Heart right ventricle (tissue), 16 donors: ENCODE measurements at regions not wholly inside any gene's neighbourhood (a gene's known extent, or its start where the extent isn't known, plus 50 kb on each side); places are given as distances from the start of the nearest gene placed in this dataset.

Source experiments
- ATAC-seq, 8 donors: fragments of 200-7000 bp; cut with Tn5 transposase; one replicate each; pipeline ENCODE4 v1.9.1; 2020; ENCODE audit warnings: mild to moderate bottlenecking in 8 of 8, moderate library complexity in 8 of 8, moderate number of reproducible peaks in 1 of 8
- DNase-seq, 2 donors: peaks; one replicate each; pipeline ENCODE4 v3.0.0-alpha.2; 2020
- H3K27ac ChIP-seq, 10 donors: fragments of 200-600 bp; sonication (generic) in 2 of 10; one replicate each; pipeline versions ENCODE4 v1.5.0 to v1.8.0; 2020 to 2022; ENCODE audit warnings: mild to moderate bottlenecking in 3 of 10
- H3K27me3 ChIP-seq, 7 donors: fragments of 200-600 bp; one replicate each; pipeline ENCODE4 v1.8.0; 2021 to 2022; ENCODE audit warnings: mild to moderate bottlenecking in 2 of 7
- H3K36me3 ChIP-seq, 9 donors: fragments of 200-600 bp; sonication (generic) in 1 of 9; one replicate each; pipeline versions ENCODE4 v1.5.0 to v1.8.0; 2020 to 2022; ENCODE audit warnings: mild to moderate bottlenecking in 2 of 9
- H3K4me1 ChIP-seq, 9 donors: fragments of 200-600 bp; sonication (generic) in 1 of 9; one replicate each; pipeline versions ENCODE4 v1.5.0 to v1.8.0; 2020 to 2022; ENCODE audit warnings: mild to moderate bottlenecking in 4 of 9
- H3K4me3 ChIP-seq, 10 donors: fragments of 200-600 bp; sonication (generic) in 2 of 10; one replicate each; pipeline versions ENCODE4 v1.5.0 to v1.8.0; 2020 to 2022; ENCODE audit warnings: mild to moderate bottlenecking in 7 of 10, moderate library complexity in 2 of 10
- H3K9me3 ChIP-seq, 11 donors: fragments of 200-600 bp in 10 of 11; sonication (generic) in 2 of 11; one replicate each; pipeline versions ENCODE4 v1.5.0 to v1.8.0; 2013 to 2022; ENCODE audit warnings: mild to moderate bottlenecking in 2 of 11, control low read depth in 1 of 11, moderate library complexity in 1 of 11
- WGBS, 2 donors: extraction: QIAGEN DNeasy Blood & Tissue Kit; methylation state at CpG; one replicate each; pipeline ENCODE4 v1.1.7; 2013; ENCODE audit warnings: inconsistent platforms in 1 of 2; 5-methylcytosine and 5-hydroxymethylcytosine counted together
- intact Hi-C, 10 donors: fragments of 100-400 bp; cut with DNase I; formaldehyde crosslinking; loops; one replicate each; pipeline versions ENCODE4 v1.11.1 to v1.14.2; 2022
- TF ChIP-seq, protein P1 (sequence below), 9 donors: fragments of 200-600 bp; sonication (generic) in 2 of 9; IDR thresholded peaks; one replicate each; pipeline versions ENCODE4 v1.5.0 to v1.8.0; 2021 to 2022; ENCODE audit warnings: antibody characterized with exemption in 9 of 9, mild to moderate bottlenecking in 5 of 9, moderate library complexity in 1 of 9
- donor health status: Arrhythmogenic right ventricular cardiomyopathy.
- donor health status: ischemic (EF 13 %, LVEDD 7.1; RV severe dilation, severe dysfunction).
- donor health status: healthy with polysubstance abuse.
- donor health status: DM: no; HTN: yes; CAD: no.
- donor health status: DM: no; HTN: no; CAD: no.
- donor health status: ischemic (EF 25% LVEDD 6.9; RV normal size, moderate dysfunction).
- donor health status: ischemic (EF 25% LVEDD 5.7; RV mildly dilated, moderate dysfunction).
- donor health status: healthy.
- donor health status: DM: yes; HTN: yes; CAD: no.
- donor health status: Ischemic cardiomyopathy.
- donor health status: ischemic (EF 35%, LVEDD 5.7; RV mildly dilated, moderate dysfunction).
- donor health status: nonischemic (EF 11% LVEDD 7.7; RV severe dilation, severe dysfunction).
- donor health status: DM: yes; HTN: yes; CAD: no.
- donor health status: PGD.
- donor health status: ischemic (EF 29% LVEDD 5.4; RV normal size, mild dysfunction).
- donor health status: nonischemic (EF 23%, LVEDD 6.1; RV moderate dilation, normal function).

GRCh38 chr10:106173838-106174237 lies 990.7 kb downstream of the SORCS1 start:
- Histone ChIP-seq H3K4me3 (no peak overlapping the region), H3K9me3 (no peaks in the 10 kb centered on the region), H3K4me1 (no peaks in the 10 kb centered on the region), H3K36me3 (no peaks in the 10 kb centered on the region), H3K27ac (no peak overlapping the region), H3K27me3 (no peaks in the 10 kb centered on the region)
- TF ChIP-seq, protein P1, sequence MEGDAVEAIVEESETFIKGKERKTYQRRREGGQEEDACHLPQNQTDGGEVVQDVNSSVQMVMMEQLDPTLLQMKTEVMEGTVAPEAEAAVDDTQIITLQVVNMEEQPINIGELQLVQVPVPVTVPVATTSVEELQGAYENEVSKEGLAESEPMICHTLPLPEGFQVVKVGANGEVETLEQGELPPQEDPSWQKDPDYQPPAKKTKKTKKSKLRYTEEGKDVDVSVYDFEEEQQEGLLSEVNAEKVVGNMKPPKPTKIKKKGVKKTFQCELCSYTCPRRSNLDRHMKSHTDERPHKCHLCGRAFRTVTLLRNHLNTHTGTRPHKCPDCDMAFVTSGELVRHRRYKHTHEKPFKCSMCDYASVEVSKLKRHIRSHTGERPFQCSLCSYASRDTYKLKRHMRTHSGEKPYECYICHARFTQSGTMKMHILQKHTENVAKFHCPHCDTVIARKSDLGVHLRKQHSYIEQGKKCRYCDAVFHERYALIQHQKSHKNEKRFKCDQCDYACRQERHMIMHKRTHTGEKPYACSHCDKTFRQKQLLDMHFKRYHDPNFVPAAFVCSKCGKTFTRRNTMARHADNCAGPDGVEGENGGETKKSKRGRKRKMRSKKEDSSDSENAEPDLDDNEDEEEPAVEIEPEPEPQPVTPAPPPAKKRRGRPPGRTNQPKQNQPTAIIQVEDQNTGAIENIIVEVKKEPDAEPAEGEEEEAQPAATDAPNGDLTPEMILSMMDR (IDR thresholded peaks at IDR 0.05), result no peak
- intact Hi-C loops, result loop anchor here in 6 of 10 donors (2.0 to 10.0 kb wide), 4 partner anchors 219 to 369 kb away; no protein-coding TSS in a partner anchor
- 86 to 93% methylated on average over 3 of the region's 3 CpGs for WGBS, 2 donors
- ATAC-seq (no peak), DNase-seq (no peak)

GRCh38 chr10:106169241-106169640 lies 995.3 kb downstream of the SORCS1 start:
- no peak for ATAC-seq
- 71 to 75% methylated on average over 7 of the region's 7 CpGs for WGBS, 2 donors
- DNase-seq, result no peak
- Histone ChIP-seq H3K36me3 (no peaks in the 10 kb centered on the region), H3K9me3 (no peaks in the 10 kb centered on the region), H3K4me1 (no peaks in the 10 kb centered on the region), H3K27ac (no peak overlapping the region), H3K27me3 (no peaks in the 10 kb centered on the region), H3K4me3 (no peak overlapping the region)
- intact Hi-C loops, result no loop called here
- TF ChIP-seq, protein P1 (IDR thresholded peaks at IDR 0.05), result no peak

DNA sequence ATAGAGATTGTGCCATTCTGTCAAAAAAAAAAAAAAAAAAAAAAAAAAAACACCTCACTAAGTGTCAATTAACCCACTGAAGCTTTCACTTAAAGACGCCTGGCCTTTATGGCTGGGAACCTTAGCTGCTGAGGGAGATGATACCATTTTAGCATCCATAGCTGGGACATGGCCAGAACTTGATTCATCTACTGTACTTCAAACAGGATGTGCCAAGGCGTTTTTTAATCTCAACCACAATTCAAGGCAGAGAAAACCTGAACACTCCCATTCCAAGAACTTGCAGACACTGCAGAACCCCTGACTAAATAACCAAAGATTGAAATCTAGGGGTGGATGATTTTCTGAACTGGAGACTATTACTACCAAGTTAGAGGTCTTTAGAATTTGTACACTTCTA lies 996.6 kb downstream of the SORCS1 start:
- intact Hi-C loops, result no loop called here
- no peaks in the 10 kb centered on the region for H3K27me3 ChIP-seq
- 68 to 78% methylated on average over 2 of the region's 2 CpGs for WGBS, 2 donors
- DNase-seq (no peak), ATAC-seq (no peak)
- no peak overlapping the region for H3K27ac ChIP-seq
- no peaks in the 10 kb centered on the region for H3K36me3 ChIP-seq
- TF ChIP-seq, protein P1 (IDR thresholded peaks at IDR 0.05), result no peak
- H3K4me1 ChIP-seq, result no peaks in the 10 kb centered on the region
- H3K9me3 ChIP-seq, result peaks cover 0 to 12% (median 0%) of the 10 kb centered on the region in 11 donors
- no peak overlapping the region for H3K4me3 ChIP-seq

DNA sequence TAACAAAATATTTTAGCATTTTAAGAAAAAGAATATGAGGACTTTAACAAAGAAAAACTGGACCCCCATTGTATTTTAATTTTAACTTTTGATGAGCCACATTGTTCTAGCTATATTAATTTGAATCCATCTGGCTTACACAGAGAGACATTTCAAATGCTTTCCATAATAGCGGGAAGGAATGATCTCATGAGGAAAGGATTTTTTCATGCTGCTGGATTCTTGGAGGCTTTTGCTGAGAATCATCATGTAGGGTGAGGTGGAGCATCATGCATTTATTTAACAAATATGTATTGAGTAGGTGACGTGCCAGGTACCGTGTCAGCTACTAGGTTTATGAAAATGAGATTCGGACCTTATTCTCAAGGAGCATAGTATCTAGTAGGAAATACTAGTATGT lies 1006.3 kb downstream of the SORCS1 start:
- ATAC-seq (no peak), DNase-seq (no peak)
- intact Hi-C loops, result no loop called here
- Histone ChIP-seq H3K4me1 (no peaks in the 10 kb centered on the region), H3K27me3 (peaks cover 0 to 4% (median 0%) of the 10 kb centered on the region in 7 donors), H3K9me3 (peaks cover 0 to 13% (median 0%) of the 10 kb centered on the region in 11 donors), H3K4me3 (no peak overlapping the region), H3K27ac (no peak overlapping the region), H3K36me3 (no peaks in the 10 kb centered on the region)
- 63 to 82% methylated on average over 4 of the region's 4 CpGs for WGBS, 2 donors
- TF ChIP-seq, protein P1 (IDR thresholded peaks at IDR 0.05), result no peak
